ENCODE measurements at regions not wholly inside any gene's neighbourhood (a gene's known extent, or its start where the extent isn't known, plus 50 kb on each side); places are given as distances from the start of the nearest gene placed in this dataset.
A peak's percentile ranks its signal among the peaks of the same experiment; 100 is the strongest.

GRCh38 chr9:129491487-129491855 is 129.4 kb downstream of the C9orf50 start:
- Histone ChIP-seq H3K4me2 (peak overlapping the region; percentile 96), H4K20me1 (ENCODE audit: insufficient read depth) (no peaks in the 10 kb centered on the region), H3K9ac (no peak overlapping the region; the same call in 1 of the 2 replicates), H3K27ac (peak overlapping the region; percentile 99), H3K4me3 (IDR thresholded peaks at IDR 0.05; ENCODE audit: insufficient read depth, low read depth, low read length) (no peak overlapping the region), H3K4me1 (ENCODE audit: low read depth, poor library complexity, severe bottlenecking) (peaks cover 68% of the 10 kb centered on the region), H3K79me2 (ENCODE audit: insufficient read depth, low read depth) (peaks cover 64% of the 10 kb centered on the region), H3K27me3 (ENCODE audit: insufficient read depth, low read depth) (no peaks in the 10 kb centered on the region), H2AFZ (ENCODE audit: low read depth) (no peak overlapping the region), H3K36me3 (ENCODE audit: insufficient read depth) (no peaks in the 10 kb centered on the region)
- no peak for TF ChIP-seq CTCF (conservative IDR thresholded peaks at IDR 0.05; ENCODE audit: low read depth, low read length)

DNA sequence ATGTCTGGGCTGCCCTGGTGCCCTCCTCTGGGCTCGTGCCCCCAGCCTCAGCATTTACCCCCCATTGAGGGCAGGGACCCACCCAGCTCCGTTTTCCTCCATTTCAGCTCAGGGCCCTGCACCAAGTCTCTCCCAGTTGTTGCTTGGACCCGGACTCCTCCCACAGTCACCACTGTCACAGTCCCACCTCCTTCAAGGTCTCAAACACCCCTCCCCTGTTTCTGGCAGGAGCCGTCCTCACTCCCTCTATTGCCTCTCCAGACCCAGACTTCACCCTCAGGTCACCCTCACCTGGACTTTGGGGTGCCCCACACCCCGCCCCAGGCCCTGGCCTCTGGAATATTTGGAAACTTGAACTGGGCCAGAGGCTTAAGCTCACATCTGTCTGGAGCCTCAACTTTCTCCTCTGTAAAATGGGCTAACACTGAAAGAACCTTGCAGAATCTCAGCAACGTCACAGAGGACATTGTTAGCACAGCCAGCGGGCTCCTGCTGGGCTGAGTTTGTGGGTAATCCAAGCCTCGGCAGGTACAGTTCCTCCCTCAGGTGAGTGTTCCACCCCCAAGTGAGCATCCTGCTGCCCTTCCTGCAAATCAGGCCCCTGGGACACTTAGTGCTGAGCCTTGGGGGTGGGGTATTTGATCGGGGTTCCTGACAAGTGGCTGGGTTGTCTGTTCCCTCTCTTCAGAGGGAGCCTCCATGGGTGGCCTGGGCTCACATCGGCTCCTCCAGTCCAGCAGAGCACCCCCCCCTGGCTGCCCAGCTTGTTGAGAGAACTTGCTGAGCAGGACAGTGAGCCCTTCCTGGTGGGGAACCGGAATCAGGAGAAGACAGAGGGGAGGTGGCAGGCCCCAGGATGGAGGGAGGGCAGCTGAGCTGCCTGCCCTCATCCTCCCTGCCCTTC is 130.1 kb downstream of the C9orf50 start:
- Histone ChIP-seq H3K36me3 (ENCODE audit: insufficient read depth) (no peaks in the 10 kb centered on the region), H3K27me3 (ENCODE audit: insufficient read depth, low read depth) (no peaks in the 10 kb centered on the region), H3K4me3 (IDR thresholded peaks at IDR 0.05; ENCODE audit: insufficient read depth, low read depth, low read length) (no peak overlapping the region), H3K79me2 (ENCODE audit: insufficient read depth, low read depth) (peaks cover 64% of the 10 kb centered on the region), H3K27ac (peak overlapping the region; percentile 99), H2AFZ (ENCODE audit: low read depth) (no peak overlapping the region), H4K20me1 (ENCODE audit: insufficient read depth) (no peaks in the 10 kb centered on the region), H3K4me2 (peak overlapping the region; percentile 96), H3K9ac (peak overlapping the region; percentile 99), H3K4me1 (ENCODE audit: low read depth, poor library complexity, severe bottlenecking) (peaks cover 75% of the 10 kb centered on the region)
- TF ChIP-seq CTCF (conservative IDR thresholded peaks at IDR 0.05; ENCODE audit: low read depth, low read length), result no peak

- H2AFZ ChIP-seq (ENCODE audit: low read depth), result no peak overlapping the region
- peak overlapping the region; percentile 96 for H3K4me2 ChIP-seq
- H3K79me2 ChIP-seq (ENCODE audit: insufficient read depth, low read depth), result peaks cover 58% of the 10 kb centered on the region
- no peak for TF ChIP-seq CTCF (conservative IDR thresholded peaks at IDR 0.05; ENCODE audit: low read depth, low read length)
- H4K20me1 ChIP-seq (ENCODE audit: insufficient read depth), result no peaks in the 10 kb centered on the region
- H3K36me3 ChIP-seq (ENCODE audit: insufficient read depth), result no peaks in the 10 kb centered on the region
- H3K4me3 ChIP-seq (IDR thresholded peaks at IDR 0.05; ENCODE audit: insufficient read depth, low read depth, low read length), result no peak overlapping the region
- peaks cover 73% of the 10 kb centered on the region for H3K4me1 ChIP-seq (ENCODE audit: low read depth, poor library complexity, severe bottlenecking)
- peak overlapping the region; percentile 99 for H3K27ac ChIP-seq
- no peaks in the 10 kb centered on the region for H3K27me3 ChIP-seq (ENCODE audit: insufficient read depth, low read depth)
- peak overlapping the region; percentile 99 for H3K9ac ChIP-seq
Observed at GRCh38 chr9:129489838-129490582, 130.9 kb downstream of the C9orf50 start.

- Histone ChIP-seq H3K4me3 (IDR thresholded peaks at IDR 0.05; ENCODE audit: insufficient read depth, low read depth, low read length) (no peak overlapping the region), H2AFZ (ENCODE audit: low read depth) (peak overlapping the region; percentile 47; the same call in 1 of the 2 replicates), H3K79me2 (ENCODE audit: insufficient read depth, low read depth) (peaks cover 40% of the 10 kb centered on the region), H3K36me3 (ENCODE audit: insufficient read depth) (no peaks in the 10 kb centered on the region), H3K27me3 (ENCODE audit: insufficient read depth, low read depth) (no peaks in the 10 kb centered on the region), H3K4me1 (ENCODE audit: low read depth, poor library complexity, severe bottlenecking) (peaks cover 57% of the 10 kb centered on the region), H3K27ac (peak overlapping the region; percentile 99), H3K9ac (peak overlapping the region; percentile 99), H4K20me1 (ENCODE audit: insufficient read depth) (no peaks in the 10 kb centered on the region), H3K4me2 (peak overlapping the region; percentile 74)
- TF ChIP-seq CTCF (conservative IDR thresholded peaks at IDR 0.05; ENCODE audit: low read depth, low read length), result no peak
Observed at GRCh38 chr9:129487658-129488483, 133.0 kb downstream of the C9orf50 start.
